ENCODE measurements at regions not wholly inside any gene's neighbourhood (a gene's known extent, or its start where the extent isn't known, plus 50 kb on each side); places are given as distances from the start of the nearest gene placed in this dataset.

DNA sequence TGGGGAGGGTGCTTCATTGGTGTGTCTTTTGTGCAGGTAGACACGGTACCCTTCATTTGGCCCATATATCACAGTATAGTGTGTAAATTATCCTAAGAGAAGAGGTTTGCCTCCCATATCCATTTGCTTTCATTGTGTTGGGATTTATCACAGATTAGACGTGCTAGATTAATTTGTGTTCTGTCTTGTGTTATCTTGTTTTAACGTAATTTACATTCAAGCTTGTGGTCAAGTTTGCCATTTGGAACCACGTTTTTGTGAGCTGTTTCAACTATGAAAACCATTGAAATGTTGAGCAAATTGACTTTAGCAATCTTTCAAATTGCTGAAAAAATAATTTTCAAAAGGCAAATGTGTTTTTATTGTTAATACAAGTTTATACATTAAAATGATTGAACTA, 1826.5 kb downstream of the SLITRK5 start:
- TF ChIP-seq, protein P1, sequence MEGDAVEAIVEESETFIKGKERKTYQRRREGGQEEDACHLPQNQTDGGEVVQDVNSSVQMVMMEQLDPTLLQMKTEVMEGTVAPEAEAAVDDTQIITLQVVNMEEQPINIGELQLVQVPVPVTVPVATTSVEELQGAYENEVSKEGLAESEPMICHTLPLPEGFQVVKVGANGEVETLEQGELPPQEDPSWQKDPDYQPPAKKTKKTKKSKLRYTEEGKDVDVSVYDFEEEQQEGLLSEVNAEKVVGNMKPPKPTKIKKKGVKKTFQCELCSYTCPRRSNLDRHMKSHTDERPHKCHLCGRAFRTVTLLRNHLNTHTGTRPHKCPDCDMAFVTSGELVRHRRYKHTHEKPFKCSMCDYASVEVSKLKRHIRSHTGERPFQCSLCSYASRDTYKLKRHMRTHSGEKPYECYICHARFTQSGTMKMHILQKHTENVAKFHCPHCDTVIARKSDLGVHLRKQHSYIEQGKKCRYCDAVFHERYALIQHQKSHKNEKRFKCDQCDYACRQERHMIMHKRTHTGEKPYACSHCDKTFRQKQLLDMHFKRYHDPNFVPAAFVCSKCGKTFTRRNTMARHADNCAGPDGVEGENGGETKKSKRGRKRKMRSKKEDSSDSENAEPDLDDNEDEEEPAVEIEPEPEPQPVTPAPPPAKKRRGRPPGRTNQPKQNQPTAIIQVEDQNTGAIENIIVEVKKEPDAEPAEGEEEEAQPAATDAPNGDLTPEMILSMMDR (conservative IDR thresholded peaks at IDR 0.05; ENCODE audit: low read depth, low read length): no peak
- TF ChIP-seq EZH2 (IDR thresholded peaks at IDR 0.05; ENCODE audit: low read length, unreplicated experiment) (no peak), EZH2phosphoT487 (IDR thresholded peaks at IDR 0.05; ENCODE audit: borderline replicate concordance, low read length) (no peak)
